ENCODE measurements at regions not wholly inside any gene's neighbourhood (a gene's known extent, or its start where the extent isn't known, plus 50 kb on each side); places are given as distances from the start of the nearest gene placed in this dataset.

DNA sequence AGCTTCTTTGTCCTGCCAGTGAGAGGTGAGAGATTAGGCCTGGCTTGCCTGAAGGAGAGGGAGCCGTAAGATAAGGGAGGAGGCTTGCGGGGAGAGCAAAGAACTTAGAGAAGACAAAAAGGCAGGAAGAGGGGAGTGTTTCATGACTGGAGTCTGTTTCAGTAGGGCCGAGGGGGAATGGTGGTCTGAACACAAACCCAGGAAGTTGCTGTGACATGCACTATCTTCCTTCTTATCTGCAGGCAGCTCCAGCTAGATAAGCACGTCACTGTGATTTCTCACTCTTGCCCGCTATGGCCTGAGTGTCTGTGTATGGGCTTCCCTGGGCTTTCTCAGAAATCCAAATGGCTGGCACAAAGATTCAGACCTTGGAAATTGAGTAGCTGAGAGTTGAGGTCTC lies 307.5 kb upstream of the CLINT1 start:
- TF ChIP-seq, protein P1, sequence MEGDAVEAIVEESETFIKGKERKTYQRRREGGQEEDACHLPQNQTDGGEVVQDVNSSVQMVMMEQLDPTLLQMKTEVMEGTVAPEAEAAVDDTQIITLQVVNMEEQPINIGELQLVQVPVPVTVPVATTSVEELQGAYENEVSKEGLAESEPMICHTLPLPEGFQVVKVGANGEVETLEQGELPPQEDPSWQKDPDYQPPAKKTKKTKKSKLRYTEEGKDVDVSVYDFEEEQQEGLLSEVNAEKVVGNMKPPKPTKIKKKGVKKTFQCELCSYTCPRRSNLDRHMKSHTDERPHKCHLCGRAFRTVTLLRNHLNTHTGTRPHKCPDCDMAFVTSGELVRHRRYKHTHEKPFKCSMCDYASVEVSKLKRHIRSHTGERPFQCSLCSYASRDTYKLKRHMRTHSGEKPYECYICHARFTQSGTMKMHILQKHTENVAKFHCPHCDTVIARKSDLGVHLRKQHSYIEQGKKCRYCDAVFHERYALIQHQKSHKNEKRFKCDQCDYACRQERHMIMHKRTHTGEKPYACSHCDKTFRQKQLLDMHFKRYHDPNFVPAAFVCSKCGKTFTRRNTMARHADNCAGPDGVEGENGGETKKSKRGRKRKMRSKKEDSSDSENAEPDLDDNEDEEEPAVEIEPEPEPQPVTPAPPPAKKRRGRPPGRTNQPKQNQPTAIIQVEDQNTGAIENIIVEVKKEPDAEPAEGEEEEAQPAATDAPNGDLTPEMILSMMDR (IDR thresholded peaks at IDR 0.05) = no peak
- TF ChIP-seq POLR2A (IDR thresholded peaks at IDR 0.05) = no peak
